IMR-90 (cell line): ENCODE measurements at regions not wholly inside any gene's neighbourhood (a gene's known extent, or its start where the extent isn't known, plus 50 kb on each side); places are given as distances from the start of the nearest gene placed in this dataset.

Experiments used
- MAFK ChIP-seq: IDR thresholded peaks from 2 replicates; pipeline ENCODE4 v1.6.1; 2012; ENCODE audit warnings: low read depth, low read length, improper control_type of control experiment
- MXI1 ChIP-seq: IDR thresholded peaks from 2 replicates; pipeline ENCODE4 v1.6.1; 2012; ENCODE audit warnings: low read depth, mild to moderate bottlenecking, low read length, moderate library complexity, borderline replicate concordance
- POLR2A ChIP-seq: IDR thresholded peaks from 2 replicates; pipeline ENCODE4 v1.6.1; 2012; ENCODE audit warnings: mild to moderate bottlenecking, low read depth, low read length
- RAD21 ChIP-seq: IDR thresholded peaks from 2 replicates; pipeline ENCODE4 v1.6.1; 2012; ENCODE audit warnings: low read length, improper control_type of control experiment
- RFX5 ChIP-seq: IDR thresholded peaks from 2 replicates; pipeline ENCODE4 v1.8.0; 2012; ENCODE audit warnings: low read depth, mild to moderate bottlenecking, low read length, moderate library complexity
- TF ChIP-seq, protein P1 (sequence below): conservative IDR thresholded peaks from 2 replicates; pipeline ENCODE4 v1.5.1; 2012; ENCODE audit warnings: mild to moderate bottlenecking, low read depth, low read length, improper control_type of control experiment
- TF ChIP-seq, protein P2 (sequence below): fragments of 150-350 bp; IDR thresholded peaks from 2 replicates; pipeline ENCODE4 v1.6.1; 2017; ENCODE audit warnings: mild to moderate bottlenecking, antibody characterized with exemption, low read length, low read depth

DNA sequence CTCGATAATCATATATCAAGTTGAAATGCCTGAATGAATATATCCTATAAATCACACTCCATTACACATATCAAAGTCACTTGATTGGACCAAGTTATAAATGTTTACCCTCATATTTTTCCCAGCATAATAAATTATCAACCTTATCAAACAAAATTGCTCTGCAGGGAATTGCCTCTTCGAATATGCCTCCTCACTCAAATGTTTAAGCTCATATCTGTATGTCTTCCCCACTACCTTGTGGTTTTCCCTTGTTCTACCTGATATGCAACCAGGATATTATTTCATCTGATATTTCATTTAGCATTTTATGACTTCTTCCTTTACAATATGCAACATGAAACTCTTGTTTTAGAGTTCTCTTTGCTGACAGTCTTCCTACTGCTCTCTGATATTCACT is 226.4 kb downstream of the RASSF9 start:
- TF ChIP-seq, protein P1, sequence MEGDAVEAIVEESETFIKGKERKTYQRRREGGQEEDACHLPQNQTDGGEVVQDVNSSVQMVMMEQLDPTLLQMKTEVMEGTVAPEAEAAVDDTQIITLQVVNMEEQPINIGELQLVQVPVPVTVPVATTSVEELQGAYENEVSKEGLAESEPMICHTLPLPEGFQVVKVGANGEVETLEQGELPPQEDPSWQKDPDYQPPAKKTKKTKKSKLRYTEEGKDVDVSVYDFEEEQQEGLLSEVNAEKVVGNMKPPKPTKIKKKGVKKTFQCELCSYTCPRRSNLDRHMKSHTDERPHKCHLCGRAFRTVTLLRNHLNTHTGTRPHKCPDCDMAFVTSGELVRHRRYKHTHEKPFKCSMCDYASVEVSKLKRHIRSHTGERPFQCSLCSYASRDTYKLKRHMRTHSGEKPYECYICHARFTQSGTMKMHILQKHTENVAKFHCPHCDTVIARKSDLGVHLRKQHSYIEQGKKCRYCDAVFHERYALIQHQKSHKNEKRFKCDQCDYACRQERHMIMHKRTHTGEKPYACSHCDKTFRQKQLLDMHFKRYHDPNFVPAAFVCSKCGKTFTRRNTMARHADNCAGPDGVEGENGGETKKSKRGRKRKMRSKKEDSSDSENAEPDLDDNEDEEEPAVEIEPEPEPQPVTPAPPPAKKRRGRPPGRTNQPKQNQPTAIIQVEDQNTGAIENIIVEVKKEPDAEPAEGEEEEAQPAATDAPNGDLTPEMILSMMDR: no peak
- TF ChIP-seq, protein P2, sequence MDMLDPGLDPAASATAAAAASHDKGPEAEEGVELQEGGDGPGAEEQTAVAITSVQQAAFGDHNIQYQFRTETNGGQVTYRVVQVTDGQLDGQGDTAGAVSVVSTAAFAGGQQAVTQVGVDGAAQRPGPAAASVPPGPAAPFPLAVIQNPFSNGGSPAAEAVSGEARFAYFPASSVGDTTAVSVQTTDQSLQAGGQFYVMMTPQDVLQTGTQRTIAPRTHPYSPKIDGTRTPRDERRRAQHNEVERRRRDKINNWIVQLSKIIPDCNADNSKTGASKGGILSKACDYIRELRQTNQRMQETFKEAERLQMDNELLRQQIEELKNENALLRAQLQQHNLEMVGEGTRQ: no peak
- TF ChIP-seq POLR2A: no peak
- no peak for TF ChIP-seq RAD21
- no peak for TF ChIP-seq RFX5
- TF ChIP-seq MAFK: no peak
- TF ChIP-seq MXI1: no peak
